ENCODE measurements at regions not wholly inside any gene's neighbourhood (a gene's known extent, or its start where the extent isn't known, plus 50 kb on each side); places are given as distances from the start of the nearest gene placed in this dataset.

DNA sequence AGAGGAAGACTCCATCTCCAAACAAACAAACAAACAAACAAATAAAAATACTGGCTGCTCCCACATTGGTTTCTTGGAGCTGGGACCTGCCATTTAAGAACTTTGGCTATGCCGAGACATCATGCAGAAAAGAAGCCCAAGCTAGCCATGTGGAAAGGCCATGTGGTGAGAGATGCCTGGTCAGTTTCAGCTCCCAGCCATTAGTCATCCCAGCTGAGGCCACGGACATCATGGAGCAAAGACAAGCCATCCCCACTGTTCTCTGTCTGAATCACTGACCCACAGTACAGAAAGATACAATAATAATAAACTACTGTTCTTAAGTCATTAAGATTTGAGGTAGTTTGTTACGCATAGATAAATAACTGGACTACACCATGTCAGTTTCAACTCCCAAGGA, 70.0 kb upstream of the PCBD1 start:
- ChIA-PET CTCF (no interaction called here), POLR2A (no interaction called here)
- Mint-ChIP-seq H3K36me3 (ENCODE audit: low read depth) (no peaks in the 10 kb centered on the region), H3K27me3 (peaks cover 12% of the 10 kb centered on the region), H3K27ac (no peak overlapping the region), H3K4me3 (no peak overlapping the region), H3K9me3 (no peaks in the 10 kb centered on the region), H3K4me1 (ENCODE audit: low read depth) (no peaks in the 10 kb centered on the region)
- Histone ChIP-seq H3K4me1 (ENCODE audit: insufficient read depth, low read length) (no peaks in the 10 kb centered on the region), H3K27me3 (ENCODE audit: control insufficient read depth in 1 of 2, insufficient read depth in 2 of 2, low read length in 2 of 2) (peaks cover 0 to 5% of the 10 kb centered on the region in 2 experiments), H3K36me3 (ENCODE audit: insufficient read depth, low read length) (no peaks in the 10 kb centered on the region), H3K27ac (ENCODE audit: low read depth in 1 of 2, low read length in 2 of 2) (no peak overlapping the region), H3K9me3 (ENCODE audit: control insufficient read depth in 1 of 2, insufficient read depth in 1 of 2, low read length in 2 of 2) (no peaks in the 10 kb centered on the region), H3K4me3 (ENCODE audit: low read length) (no peak overlapping the region)
- ATAC-seq (ENCODE audit: poor library complexity), result no peak
- intact Hi-C loops (cut with DNase I, micrococcal nuclease), result no loop called here
- DNase-seq, result no peak
- TF ChIP-seq, protein P1, sequence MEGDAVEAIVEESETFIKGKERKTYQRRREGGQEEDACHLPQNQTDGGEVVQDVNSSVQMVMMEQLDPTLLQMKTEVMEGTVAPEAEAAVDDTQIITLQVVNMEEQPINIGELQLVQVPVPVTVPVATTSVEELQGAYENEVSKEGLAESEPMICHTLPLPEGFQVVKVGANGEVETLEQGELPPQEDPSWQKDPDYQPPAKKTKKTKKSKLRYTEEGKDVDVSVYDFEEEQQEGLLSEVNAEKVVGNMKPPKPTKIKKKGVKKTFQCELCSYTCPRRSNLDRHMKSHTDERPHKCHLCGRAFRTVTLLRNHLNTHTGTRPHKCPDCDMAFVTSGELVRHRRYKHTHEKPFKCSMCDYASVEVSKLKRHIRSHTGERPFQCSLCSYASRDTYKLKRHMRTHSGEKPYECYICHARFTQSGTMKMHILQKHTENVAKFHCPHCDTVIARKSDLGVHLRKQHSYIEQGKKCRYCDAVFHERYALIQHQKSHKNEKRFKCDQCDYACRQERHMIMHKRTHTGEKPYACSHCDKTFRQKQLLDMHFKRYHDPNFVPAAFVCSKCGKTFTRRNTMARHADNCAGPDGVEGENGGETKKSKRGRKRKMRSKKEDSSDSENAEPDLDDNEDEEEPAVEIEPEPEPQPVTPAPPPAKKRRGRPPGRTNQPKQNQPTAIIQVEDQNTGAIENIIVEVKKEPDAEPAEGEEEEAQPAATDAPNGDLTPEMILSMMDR (IDR thresholded peaks at IDR 0.05), result no peak

DNA sequence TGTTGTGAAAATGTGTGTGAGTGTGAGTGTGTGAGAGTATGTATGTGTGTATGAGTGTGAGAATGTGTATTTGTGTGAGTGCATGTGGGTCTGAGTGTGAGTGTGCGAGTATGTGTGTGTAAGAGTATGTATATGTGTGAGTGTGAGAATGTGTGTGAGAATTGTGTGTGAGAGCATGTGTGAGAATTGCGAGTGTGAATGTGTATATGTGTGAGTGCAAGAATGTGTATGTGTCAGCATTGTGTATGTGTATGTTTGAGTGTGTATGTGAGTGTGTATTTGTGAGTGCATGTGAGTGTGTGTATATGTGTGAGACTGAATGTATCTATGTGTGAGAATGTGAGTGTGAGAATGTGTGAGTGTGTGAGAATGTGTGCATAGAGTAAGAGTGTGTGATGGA, 72.0 kb upstream of the PCBD1 start:
- no peak for DNase-seq
- ChIA-PET CTCF (no interaction called here), POLR2A (no interaction called here)
- intact Hi-C loops (cut with DNase I, micrococcal nuclease), result no loop called here
- no peak overlapping the region for H3K27ac Mint-ChIP-seq
- Histone ChIP-seq H3K9me3 (ENCODE audit: control insufficient read depth in 1 of 2, insufficient read depth in 1 of 2, low read length in 2 of 2) (no peaks in the 10 kb centered on the region), H3K4me1 (ENCODE audit: insufficient read depth, low read length) (no peaks in the 10 kb centered on the region), H3K27ac (ENCODE audit: low read depth in 1 of 2, low read length in 2 of 2) (no peak overlapping the region), H3K4me3 (ENCODE audit: low read length) (no peak overlapping the region), H3K27me3 (ENCODE audit: control insufficient read depth in 1 of 2, insufficient read depth in 2 of 2, low read length in 2 of 2) (peaks cover 0 to 5% of the 10 kb centered on the region in 2 experiments), H3K36me3 (ENCODE audit: insufficient read depth, low read length) (no peaks in the 10 kb centered on the region)
- TF ChIP-seq, protein P1 (IDR thresholded peaks at IDR 0.05), result no peak
- no peaks in the 10 kb centered on the region for H3K36me3 Mint-ChIP-seq (ENCODE audit: low read depth)
- H3K4me3 Mint-ChIP-seq, result no peak overlapping the region
- ATAC-seq (ENCODE audit: poor library complexity), result no peak
- no peaks in the 10 kb centered on the region for H3K9me3 Mint-ChIP-seq
- peaks cover 12% of the 10 kb centered on the region for H3K27me3 Mint-ChIP-seq
- no peaks in the 10 kb centered on the region for H3K4me1 Mint-ChIP-seq (ENCODE audit: low read depth)

DNA sequence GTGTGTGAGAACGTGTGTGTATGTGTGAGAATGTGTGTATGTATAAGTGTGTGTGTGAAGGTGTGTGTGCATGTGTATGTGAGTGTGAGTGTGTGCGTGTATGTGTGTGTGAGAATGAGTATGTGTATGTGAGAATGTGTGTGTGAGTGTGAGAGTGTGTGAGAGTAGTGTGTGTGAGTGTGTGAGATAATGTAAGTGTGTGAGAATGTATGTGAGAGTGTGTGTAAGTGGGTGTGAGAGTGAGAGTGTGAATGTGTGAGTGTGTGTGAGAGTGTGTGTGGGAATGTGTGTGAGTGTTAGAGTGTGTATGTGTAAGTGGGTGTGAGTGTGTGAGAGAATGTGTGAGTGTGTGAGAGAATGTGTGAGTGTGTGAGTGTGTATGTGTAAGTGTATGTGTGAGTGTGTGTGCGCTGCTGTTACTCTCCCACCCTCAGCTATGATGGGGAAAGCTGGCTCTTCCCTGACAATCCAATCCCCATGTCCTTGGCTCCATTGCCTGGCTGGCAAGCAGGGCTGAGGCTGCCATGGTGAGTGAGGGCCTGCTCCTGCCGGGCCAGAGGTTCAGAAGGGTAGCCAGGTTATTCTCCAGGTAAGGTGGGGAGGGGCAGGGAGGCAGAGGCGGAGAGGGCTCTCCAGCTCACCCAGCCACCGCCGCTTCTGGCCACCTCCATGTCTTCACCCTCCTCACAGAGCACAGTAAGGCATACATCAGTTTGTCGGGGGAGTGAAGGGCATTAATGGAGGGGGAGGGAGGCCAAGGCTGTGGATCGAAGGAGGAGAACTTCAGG, 72.6 kb upstream of the PCBD1 start:
- no peak overlapping the region for H3K27ac Mint-ChIP-seq
- no peak overlapping the region for H3K4me3 Mint-ChIP-seq
- DNase-seq (no peak), ATAC-seq (ENCODE audit: poor library complexity) (no peak)
- CTCF ChIA-PET, result no interaction called here
- no peaks in the 10 kb centered on the region for H3K9me3 Mint-ChIP-seq
- H3K27me3 ChIP-seq (ENCODE audit: control insufficient read depth in 1 of 2, insufficient read depth in 2 of 2, low read length in 2 of 2), result peaks cover 0 to 5% of the 10 kb centered on the region in 2 experiments
- no peaks in the 10 kb centered on the region for H3K4me1 ChIP-seq (ENCODE audit: insufficient read depth, low read length)
- H3K9me3 ChIP-seq (ENCODE audit: control insufficient read depth in 1 of 2, insufficient read depth in 1 of 2, low read length in 2 of 2), result no peaks in the 10 kb centered on the region
- H3K27me3 Mint-ChIP-seq, result peaks cover 12% of the 10 kb centered on the region
- no peak overlapping the region for H3K4me3 ChIP-seq (ENCODE audit: low read length)
- no peaks in the 10 kb centered on the region for H3K36me3 Mint-ChIP-seq (ENCODE audit: low read depth)
- TF ChIP-seq, protein P1 (IDR thresholded peaks at IDR 0.05), result no peak
- no peaks in the 10 kb centered on the region for H3K4me1 Mint-ChIP-seq (ENCODE audit: low read depth)
- no peaks in the 10 kb centered on the region for H3K36me3 ChIP-seq (ENCODE audit: insufficient read depth, low read length)
- H3K27ac ChIP-seq (ENCODE audit: low read depth in 1 of 2, low read length in 2 of 2), result no peak overlapping the region
- POLR2A ChIA-PET, result no interaction called here
- intact Hi-C loops (cut with DNase I, micrococcal nuclease), result no loop called here

Data from CD4-positive, alpha-beta T cell (primary cell).